Middle frontal gyrus (tissue), 1 donor: ENCODE measurements at regions not wholly inside any gene's neighbourhood (a gene's known extent, or its start where the extent isn't known, plus 50 kb on each side); places are given as distances from the start of the nearest gene placed in this dataset.

ENCODE experiments used
- DNase-seq: peaks from one replicate; pipeline ENCODE4 v3.0.0-alpha.2; 2015; ENCODE audit warnings: low spot score; ENCODE audit errors: extremely low spot score

GRCh38 chr5:57822651-57823050 lies 340.0 kb upstream of the ACTBL2 start:
- no peak for DNase-seq

- no peak for DNase-seq
These were observed 335.8 kb upstream of the ACTBL2 start for GRCh38 chr5:57818397-57818796.

GRCh38 chr5:57817924-57818323 lies 335.3 kb upstream of the ACTBL2 start:
- no peak for DNase-seq

- DNase-seq = no peak
These were observed 334.4 kb upstream of the ACTBL2 start for GRCh38 chr5:57817001-57817453.

GRCh38 chr5:57816108-57816507 lies 333.5 kb upstream of the ACTBL2 start:
- no peak for DNase-seq

- no peak for DNase-seq
These were observed 323.1 kb upstream of the ACTBL2 start for GRCh38 chr5:57805732-57806131.

GRCh38 chr5:57805170-57805569 lies 322.6 kb upstream of the ACTBL2 start:
- DNase-seq = no peak

GRCh38 chr5:57804505-57804904 lies 321.9 kb upstream of the ACTBL2 start:
- no peak for DNase-seq

GRCh38 chr5:57804007-57804444 lies 321.4 kb upstream of the ACTBL2 start:
- DNase-seq = no peak

- DNase-seq = no peak
These were observed 319.5 kb upstream of the ACTBL2 start for GRCh38 chr5:57802131-57802530.

GRCh38 chr5:57795203-57795602 lies 312.6 kb upstream of the ACTBL2 start:
- DNase-seq = no peak

- DNase-seq = no peak
These were observed 309.3 kb upstream of the ACTBL2 start for GRCh38 chr5:57791875-57792274.

GRCh38 chr5:57785946-57786345 lies 303.3 kb upstream of the ACTBL2 start:
- DNase-seq = no peak

- DNase-seq = no peak
These were observed 301.5 kb upstream of the ACTBL2 start for GRCh38 chr5:57784121-57784520.

- no peak for DNase-seq
These were observed 301.1 kb upstream of the ACTBL2 start for GRCh38 chr5:57783693-57784092.

GRCh38 chr5:57780961-57781325 lies 298.3 kb upstream of the ACTBL2 start:
- DNase-seq = no peak

GRCh38 chr5:57780306-57780960 lies 297.8 kb upstream of the ACTBL2 start:
- DNase-seq = no peak

GRCh38 chr5:57779383-57780223 lies 297.0 kb upstream of the ACTBL2 start:
- DNase-seq = peak; percentile 52

GRCh38 chr5:57778501-57779091 lies 296.0 kb upstream of the ACTBL2 start:
- no peak for DNase-seq

- DNase-seq = no peak
These were observed 294.6 kb upstream of the ACTBL2 start for GRCh38 chr5:57777174-57777581.

GRCh38 chr5:57776035-57776434 lies 293.4 kb upstream of the ACTBL2 start:
- DNase-seq = no peak

GRCh38 chr5:57774439-57774838 lies 291.8 kb upstream of the ACTBL2 start:
- DNase-seq = no peak
